ENCODE measurements at regions not wholly inside any gene's neighbourhood (a gene's known extent, or its start where the extent isn't known, plus 50 kb on each side); places are given as distances from the start of the nearest gene placed in this dataset.
"Not testable (repeated sequence)": the region's sequence is repeated elsewhere in the genome, so short reads cannot be mapped to it uniquely, and the experiment has no call there.

DNA sequence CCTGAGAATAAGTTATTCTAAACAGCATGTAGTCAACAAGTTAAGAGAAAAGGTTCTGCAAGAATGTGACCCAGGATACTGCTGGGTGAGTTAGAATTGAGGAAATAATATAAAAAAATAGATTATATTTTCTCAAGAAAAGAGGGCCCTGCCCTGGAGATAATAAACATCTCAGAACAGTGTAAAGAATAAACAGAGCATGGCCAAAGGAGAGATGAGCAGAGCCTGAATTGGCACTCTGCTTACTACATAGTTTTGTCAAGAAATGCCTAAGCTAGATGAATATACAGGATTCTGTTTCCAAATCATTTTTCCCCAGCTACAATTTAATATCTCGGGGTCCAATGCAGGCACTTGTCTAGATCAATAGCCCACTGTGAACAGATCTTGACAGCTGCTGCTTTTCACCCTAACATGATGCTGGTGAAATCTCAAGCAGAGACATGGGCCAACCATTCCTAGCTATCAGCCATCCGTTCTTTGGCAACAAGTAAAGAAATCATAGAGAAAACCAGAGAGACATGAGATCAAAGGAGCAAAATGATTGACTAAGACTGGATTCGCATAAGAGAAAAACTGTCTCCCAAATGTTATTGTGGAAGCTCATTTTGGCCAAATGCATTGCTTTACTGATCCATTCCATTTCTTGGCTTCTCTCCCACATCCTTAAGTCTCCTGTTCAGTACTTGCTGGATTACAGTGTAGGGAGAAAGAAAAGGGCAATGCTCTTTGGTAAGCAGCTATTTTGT lies 173.2 kb downstream of the PRELID2 start:
- no peak for DNase-seq (ENCODE audit: low read depth)
- in situ Hi-C loops (cut with HindIII; ENCODE audit: low pct_unique_long_range_greater_than_20kb, low sequenced_read_pairs): no loop called here

DNA sequence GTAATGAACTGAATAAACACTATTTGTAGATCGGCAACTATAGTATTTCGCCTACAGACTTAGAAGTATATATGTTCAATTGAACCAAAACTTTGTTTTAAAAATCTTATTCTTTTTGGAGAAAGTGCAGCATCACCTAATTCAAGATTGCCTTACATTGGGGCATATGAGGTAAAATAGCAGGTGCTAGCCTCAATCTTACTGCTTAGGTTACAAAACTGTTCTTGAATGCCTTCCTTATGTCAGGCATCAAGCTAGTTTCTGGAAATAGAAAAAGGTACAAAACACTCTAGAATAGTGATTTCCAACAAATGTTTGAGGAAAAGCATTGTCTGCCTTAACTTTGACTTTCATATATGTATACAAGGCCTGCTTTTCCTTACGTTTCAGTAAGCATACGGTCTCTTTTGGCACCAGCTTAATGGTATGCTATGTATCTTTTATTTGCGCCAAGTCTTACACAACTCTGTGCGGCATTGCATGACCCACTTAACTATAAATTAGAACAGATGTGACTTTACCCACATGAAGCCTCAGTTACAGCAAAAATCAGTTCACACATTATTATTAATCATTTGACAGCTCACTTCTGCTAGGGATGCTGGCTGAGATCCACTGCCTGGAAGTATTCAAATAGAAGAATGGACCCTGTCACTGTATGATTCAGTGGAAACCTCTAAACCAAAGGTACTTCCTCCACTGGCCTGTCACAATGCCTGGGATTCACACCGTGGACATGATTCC lies 174.1 kb downstream of the PRELID2 start:
- in situ Hi-C loops (cut with HindIII; ENCODE audit: low pct_unique_long_range_greater_than_20kb, low sequenced_read_pairs): no loop called here
- no peak for DNase-seq (ENCODE audit: low read depth)

DNA sequence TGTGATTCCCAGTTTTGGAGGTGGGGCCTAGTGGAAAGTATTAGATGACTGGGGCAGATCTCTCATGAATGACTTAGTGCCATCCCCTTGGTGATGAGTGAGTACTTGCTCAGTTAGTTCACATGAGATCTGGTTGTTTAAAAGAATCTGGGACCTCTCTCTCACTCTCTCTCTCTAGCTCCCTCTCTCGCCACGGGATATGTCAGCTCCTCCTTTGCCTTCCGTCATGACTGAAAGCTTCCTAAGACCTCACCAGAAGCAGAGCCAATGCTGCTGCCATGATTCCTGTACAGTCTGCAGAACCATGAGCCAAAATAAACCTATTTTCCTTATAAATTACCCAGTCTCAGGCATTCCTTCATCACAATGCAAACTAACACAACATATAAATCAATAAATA lies 176.7 kb downstream of the PRELID2 start:
- no peak for DNase-seq (ENCODE audit: low read depth)
- in situ Hi-C loops (cut with HindIII; ENCODE audit: low pct_unique_long_range_greater_than_20kb, low sequenced_read_pairs): no loop called here

DNA sequence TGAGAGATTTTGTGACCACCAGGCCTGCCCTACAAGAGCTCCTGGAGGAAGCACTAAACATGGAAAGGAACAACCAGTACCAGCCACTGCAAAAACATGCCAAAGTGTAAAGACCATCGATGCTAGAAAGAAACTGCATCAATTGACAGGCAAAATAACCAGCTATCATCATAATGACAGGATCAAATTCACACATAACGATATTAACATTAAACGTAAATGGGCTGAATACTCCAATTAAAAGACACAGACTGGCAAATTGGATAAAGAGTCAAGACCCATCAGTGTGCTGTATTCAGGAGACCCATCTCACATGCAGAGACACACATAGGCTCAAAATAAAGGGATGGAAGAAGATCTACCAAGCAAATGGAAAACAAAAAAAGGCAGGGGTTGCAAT lies 182.4 kb downstream of the PRELID2 start:
- in situ Hi-C loops (cut with HindIII; ENCODE audit: low pct_unique_long_range_greater_than_20kb, low sequenced_read_pairs); DNase-seq (ENCODE audit: low read depth): not testable (repeated sequence)

DNA sequence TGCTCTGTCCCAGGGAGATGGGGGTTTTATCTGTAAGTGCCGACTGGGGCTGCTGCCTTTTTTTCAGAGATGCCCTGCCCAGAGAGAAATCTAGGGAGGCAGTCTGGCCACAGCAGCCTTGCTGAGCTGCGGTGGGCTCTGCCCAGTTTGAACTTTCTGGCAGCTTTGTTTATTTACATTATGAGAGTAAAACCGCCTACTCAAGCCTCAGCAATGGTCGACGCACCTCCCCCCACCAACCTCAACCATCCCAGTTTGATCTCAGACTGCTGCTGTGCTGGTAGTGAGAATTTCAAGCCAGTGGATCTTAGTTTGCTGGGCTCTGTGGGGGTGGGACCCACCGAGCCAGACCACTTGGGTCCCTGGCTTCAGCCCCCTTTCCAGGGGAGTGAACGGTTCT lies 188.0 kb downstream of the PRELID2 start:
- DNase-seq (ENCODE audit: low read depth); in situ Hi-C loops (cut with HindIII; ENCODE audit: low pct_unique_long_range_greater_than_20kb, low sequenced_read_pairs): not testable (repeated sequence)

DNA sequence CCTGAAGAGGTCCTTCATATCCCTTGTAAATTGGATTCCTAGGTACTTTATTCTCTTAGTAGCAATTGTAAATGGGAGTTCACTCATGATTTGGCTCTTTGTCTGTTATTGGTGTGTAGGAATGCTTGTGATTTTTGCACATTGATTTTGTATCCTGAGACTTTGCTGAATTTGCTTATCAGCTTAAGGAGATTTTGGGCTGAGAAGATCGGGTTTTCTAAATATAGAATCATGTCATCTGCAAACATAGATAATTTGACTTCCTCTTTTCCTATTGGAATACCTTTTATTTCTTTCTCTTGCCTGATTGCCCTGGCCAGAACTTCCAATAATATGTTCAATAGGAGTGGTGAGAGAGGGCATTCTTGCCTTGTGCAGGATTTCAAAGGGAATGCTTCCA lies 191.9 kb downstream of the PRELID2 start:
- DNase-seq (ENCODE audit: low read depth); in situ Hi-C loops (cut with HindIII; ENCODE audit: low pct_unique_long_range_greater_than_20kb, low sequenced_read_pairs): not testable (repeated sequence)

DNA sequence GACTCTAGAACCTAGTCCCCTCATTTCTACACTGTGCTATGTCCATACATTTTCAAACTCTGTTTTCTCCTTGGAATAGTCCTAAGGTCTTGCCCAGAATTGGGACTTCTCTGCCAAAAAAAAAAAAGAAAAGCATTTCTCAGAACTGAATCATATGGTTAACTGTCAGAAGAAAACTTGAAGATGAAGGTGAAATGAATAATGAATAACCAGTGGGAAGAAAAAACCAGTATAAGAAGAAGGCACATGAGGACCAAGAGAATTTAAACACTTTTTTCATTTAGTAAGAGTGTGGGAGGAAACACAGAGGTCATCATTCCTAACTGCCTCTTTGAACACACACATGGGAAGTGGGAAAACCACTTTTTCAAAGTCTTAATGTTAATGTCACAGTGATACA lies 197.7 kb downstream of the PRELID2 start:
- DNase-seq (ENCODE audit: low read depth): no peak
- in situ Hi-C loops (cut with HindIII; ENCODE audit: low pct_unique_long_range_greater_than_20kb, low sequenced_read_pairs): no loop called here

DNA sequence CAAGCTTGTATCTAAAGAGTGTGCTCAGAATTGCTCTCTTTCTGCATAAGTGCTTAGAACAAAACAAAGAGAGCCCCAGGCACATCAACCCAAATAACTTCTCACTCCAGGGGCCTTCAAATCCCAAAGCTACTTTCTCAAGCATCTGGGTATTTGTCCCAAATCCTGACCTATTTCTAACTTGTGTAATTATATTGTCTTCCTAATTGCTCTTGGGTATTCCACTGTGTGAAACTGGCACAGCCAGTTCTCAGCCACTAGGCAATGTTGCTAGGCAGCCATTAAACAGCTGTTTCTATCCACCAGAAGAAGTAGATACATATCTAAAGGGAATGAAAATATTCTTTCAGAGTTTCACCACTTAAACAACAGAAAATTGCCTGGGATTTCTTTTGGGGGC lies 198.8 kb downstream of the PRELID2 start:
- no peak for DNase-seq (ENCODE audit: low read depth)
- in situ Hi-C loops (cut with HindIII; ENCODE audit: low pct_unique_long_range_greater_than_20kb, low sequenced_read_pairs): no loop called here

DNA sequence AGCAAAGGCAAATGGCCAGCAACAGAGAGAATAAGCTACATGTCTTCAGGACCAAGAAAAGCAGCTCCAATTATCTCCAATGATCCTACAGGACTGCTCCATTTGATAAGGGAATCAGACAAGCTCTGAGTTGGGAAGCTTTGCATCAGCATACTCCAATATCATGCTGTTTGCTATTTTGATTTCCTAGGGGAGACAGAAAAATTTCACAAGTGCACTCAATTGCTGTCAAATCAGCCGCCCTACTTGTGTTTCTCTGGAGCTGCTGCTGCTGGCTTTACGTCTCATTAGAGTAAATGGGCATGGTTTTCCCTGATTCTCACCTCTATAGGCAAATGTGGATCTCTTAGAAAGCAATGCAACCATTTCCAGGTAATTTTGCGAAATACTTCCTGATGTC lies 201.7 kb downstream of the PRELID2 start:
- in situ Hi-C loops (cut with HindIII; ENCODE audit: low pct_unique_long_range_greater_than_20kb, low sequenced_read_pairs): no loop called here
- DNase-seq (ENCODE audit: low read depth): no peak

DNA sequence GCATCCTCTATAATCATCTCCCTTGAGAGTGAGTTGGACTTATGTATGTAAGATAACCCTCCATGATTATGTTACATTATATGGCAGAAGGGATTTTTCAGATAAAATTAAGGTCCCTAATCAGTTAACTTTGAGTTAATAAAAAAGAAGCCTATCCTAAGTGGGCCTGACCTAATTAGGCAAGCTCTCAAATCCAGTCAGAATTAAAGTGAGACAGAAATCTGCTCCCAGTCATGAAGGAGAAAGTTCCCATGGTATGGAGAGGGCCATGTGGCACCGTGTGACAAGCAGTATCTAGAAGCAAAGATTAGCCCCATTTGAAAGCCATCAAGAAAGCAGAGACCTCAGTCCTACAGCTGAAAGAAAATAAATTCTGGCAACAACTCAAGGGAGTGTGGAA lies 202.4 kb downstream of the PRELID2 start:
- DNase-seq (ENCODE audit: low read depth): no peak
- in situ Hi-C loops (cut with HindIII; ENCODE audit: low pct_unique_long_range_greater_than_20kb, low sequenced_read_pairs): no loop called here

DNA sequence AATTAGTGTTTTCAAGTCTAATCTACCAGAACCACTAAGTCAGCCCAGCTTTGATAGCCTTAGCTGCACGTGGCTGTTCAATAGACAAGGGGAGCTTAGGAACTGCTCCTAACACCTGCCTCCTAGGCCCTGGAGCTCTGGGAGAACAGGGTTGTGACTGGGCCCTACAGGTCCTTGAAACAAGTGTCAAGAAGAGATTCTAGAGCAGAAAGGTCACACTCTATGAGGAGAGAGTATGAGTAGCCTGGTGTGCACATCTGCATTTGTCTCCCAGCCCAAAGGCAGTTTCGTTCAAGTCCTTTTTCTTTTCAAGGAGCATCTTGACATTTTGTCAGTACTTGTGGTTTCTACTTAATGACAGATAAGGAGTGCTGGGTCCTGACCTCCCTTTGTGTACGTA lies 206.1 kb downstream of the PRELID2 start:
- in situ Hi-C loops (cut with HindIII; ENCODE audit: low pct_unique_long_range_greater_than_20kb, low sequenced_read_pairs): no loop called here
- no peak for DNase-seq (ENCODE audit: low read depth)

DNA sequence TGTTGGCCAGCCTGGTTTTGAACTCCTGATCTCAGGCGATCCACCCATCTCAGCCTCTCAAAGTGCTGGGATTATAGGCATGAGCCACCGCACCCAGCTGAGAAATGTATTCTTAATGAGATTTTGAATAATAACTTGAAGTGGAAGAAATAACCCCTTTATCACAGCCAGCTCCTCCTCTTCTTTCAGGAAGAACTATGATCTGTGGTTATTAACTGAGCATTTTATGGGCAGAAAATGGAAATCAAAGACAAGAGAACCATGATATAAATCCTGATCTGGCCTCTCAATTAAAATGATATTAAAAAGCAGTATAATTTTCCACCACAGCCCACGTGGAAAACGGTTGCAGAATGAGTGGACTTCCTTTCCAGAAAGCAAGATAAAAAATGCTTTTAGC lies 206.6 kb downstream of the PRELID2 start:
- DNase-seq (ENCODE audit: low read depth): no peak
- in situ Hi-C loops (cut with HindIII; ENCODE audit: low pct_unique_long_range_greater_than_20kb, low sequenced_read_pairs): no loop called here

DNA sequence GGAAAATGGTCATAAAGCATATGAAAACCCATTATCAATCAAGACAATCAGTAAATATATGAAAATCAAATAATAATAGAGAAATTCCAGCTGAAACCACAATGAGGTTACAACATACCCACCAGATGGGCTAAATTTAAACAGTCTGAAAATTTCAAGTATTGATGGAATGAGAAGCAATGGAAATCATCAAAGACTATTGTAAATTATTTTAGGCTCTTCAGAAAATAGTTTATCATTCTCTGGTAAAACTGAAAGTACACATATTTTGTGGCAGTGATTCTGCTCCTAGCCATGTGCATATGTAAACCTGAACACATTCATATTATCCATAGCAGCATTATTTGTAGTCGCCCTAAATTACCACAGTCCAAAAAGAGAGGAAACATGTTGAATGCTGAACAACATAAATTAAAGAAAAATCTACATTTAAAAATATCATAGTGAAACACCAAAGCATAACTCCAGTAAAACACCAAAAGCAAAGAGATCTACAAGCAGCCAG lies 215.3 kb downstream of the PRELID2 start:
- no peak for DNase-seq (ENCODE audit: low read depth)
- in situ Hi-C loops (cut with HindIII; ENCODE audit: low pct_unique_long_range_greater_than_20kb, low sequenced_read_pairs): no loop called here

DNA sequence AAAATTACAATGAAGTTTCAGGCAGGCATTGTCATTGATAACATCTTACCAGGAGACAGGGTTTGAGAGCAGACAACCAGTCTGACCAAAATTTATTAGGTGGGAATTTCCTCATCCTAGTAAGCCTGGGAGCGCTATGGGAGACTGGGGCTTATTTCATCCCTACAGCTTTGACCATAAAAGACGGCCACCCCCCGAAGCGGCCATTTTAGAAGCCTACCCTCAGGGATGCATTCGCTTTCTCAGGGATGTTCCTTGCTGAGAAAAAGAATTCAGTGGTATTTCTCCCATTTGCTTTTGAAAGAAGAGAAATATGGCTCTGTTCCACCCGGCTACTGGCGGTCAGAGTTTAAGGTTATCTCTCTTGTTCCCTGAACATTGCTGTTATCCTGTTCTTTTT lies 218.4 kb downstream of the PRELID2 start:
- DNase-seq (ENCODE audit: low read depth); in situ Hi-C loops (cut with HindIII; ENCODE audit: low pct_unique_long_range_greater_than_20kb, low sequenced_read_pairs): not testable (repeated sequence)

DNA sequence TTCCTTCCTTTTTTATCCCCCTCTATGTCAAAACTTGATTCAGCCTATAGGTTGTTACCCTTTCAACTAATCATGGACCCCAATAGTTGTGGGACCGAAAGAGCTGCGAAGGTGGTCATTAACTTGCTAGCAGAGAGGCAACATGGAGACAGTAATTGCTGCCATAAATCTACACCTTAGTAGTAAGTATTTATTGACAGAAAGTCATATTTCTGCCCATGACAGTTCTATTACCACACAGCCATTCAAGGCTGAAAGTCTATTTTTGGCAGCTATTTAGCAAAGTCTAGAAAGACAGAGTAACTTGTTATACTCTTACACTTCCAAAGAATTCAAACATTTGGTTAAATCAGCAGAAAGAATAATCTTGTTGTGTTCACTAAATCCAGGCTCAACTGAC lies 236.2 kb downstream of the PRELID2 start:
- DNase-seq (ENCODE audit: low read depth): no peak
- in situ Hi-C loops (cut with HindIII; ENCODE audit: low pct_unique_long_range_greater_than_20kb, low sequenced_read_pairs): no loop called here

DNA sequence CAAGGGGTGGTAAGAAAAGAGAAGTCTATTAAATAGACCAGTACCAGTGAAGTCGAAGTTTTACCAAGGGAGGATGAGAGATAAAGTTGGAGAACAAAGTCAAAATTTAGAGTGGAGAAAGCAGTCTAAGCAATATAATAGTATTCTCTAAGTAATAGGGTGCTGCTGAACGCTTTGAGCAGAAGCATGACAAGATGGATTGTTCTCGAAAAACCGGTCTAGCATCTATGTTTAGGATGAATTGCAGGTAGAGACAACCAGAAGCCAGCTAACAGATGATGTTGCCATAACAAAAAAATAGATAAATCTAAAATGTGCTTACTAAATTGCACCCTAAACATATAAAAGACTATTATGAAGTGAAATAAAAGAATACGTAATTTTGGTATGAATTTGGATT lies 237.0 kb downstream of the PRELID2 start:
- no peak for DNase-seq (ENCODE audit: low read depth)
- in situ Hi-C loops (cut with HindIII; ENCODE audit: low pct_unique_long_range_greater_than_20kb, low sequenced_read_pairs): no loop called here

DNA sequence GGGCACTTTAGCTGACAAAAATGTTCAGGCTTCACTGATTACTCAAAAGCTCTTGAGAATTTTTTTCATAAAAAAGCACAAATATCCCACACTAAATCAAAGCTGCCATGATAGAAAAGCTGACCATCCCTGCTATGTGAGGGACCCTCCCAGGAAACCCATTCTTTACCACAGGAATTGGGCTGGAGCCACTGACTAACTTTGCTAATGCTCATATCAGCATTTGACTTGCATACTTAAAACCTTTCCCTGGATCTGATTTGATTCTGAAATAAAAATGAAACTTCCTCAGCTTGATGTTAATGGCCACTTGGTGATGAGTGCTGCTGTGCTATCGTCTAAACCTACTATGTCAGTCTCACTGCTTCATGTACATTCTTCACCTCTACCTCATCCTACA lies 243.6 kb downstream of the PRELID2 start:
- in situ Hi-C loops (cut with HindIII; ENCODE audit: low pct_unique_long_range_greater_than_20kb, low sequenced_read_pairs): no loop called here

DNA sequence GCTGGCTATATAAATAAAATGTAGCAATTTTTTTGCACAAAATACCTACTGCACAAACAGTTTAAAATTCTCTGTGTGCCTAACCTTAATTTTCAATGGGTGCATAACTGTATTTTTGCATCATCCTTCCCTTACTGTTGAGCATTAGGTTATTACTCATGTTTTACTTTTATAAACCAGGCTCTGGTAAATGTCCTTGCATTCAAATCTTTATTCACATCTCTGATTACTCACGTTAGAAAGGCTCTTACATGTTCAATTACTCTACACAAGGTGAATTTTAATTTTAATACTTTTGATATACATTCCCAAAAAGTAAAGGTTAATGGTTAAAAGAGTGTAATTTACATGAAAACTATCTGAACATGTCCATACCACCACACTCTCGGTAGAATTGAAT lies 246.1 kb downstream of the PRELID2 start:
- in situ Hi-C loops (cut with HindIII; ENCODE audit: low pct_unique_long_range_greater_than_20kb, low sequenced_read_pairs): no loop called here
- no peak for DNase-seq (ENCODE audit: low read depth)

More for the DNA sequence above, 243.6 kb downstream of the PRELID2 start:
- DNase-seq (ENCODE audit: low read depth): no peak

DNA sequence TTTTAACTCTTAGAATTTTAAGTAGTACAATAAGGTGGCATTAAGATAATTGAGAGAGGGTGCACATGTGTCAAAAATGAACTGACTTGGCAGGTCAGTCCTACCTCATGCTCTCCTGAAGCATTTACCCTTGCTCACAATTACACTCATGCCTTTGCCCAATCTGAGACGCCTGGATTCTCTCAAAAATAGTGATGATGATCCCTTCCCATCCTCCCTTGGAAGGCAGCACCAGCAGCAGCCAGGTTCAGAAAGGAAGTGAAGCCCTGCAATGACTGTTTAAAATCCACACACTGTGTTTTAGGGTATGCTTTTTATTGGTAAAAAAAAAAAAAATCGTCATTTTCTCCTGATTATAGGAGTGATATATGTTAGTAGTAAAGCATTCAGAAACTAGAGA lies 246.6 kb downstream of the PRELID2 start:
- in situ Hi-C loops (cut with HindIII; ENCODE audit: low pct_unique_long_range_greater_than_20kb, low sequenced_read_pairs): no loop called here
- DNase-seq (ENCODE audit: low read depth): no peak

DNA sequence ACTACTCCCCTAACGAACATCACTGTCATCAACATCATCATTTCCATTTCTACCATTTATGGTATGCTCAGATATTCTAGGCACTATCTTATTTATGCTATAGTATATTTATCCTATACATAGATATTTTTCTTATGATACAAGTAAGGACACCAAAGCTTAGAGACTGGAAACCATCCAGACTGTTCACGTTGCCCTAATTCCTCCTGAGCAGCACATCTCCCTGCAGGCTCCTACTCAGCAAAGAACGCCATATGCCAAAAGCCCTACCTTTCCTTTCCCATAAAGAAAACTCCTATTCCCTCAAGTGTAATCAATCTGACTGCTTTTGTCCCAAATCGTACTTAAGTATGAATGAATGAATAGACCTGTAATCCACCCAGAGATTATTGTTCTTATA lies 247.0 kb downstream of the PRELID2 start:
- in situ Hi-C loops (cut with HindIII; ENCODE audit: low pct_unique_long_range_greater_than_20kb, low sequenced_read_pairs): no loop called here
- no peak for DNase-seq (ENCODE audit: low read depth)
